ENCODE measurements at regions not wholly inside any gene's neighbourhood (a gene's known extent, or its start where the extent isn't known, plus 50 kb on each side); places are given as distances from the start of the nearest gene placed in this dataset.

GRCh38 chr10:3312403-3312940, 139.9 kb upstream of the PITRM1 start:
- DNase-seq: no peak
- intact Hi-C loops (cut with DNase I): no loop called here
- Histone ChIP-seq H3K4me3 (no peak overlapping the region), H3K9ac (ENCODE audit: low read depth in 2 of 2, low read length in 2 of 2) (no peak overlapping the region), H3K9me3 (no peaks in the 10 kb centered on the region), H3K4me1 (no peaks in the 10 kb centered on the region), H3K27ac (no peak overlapping the region), H3K36me3 (no peaks in the 10 kb centered on the region), H3K27me3 (no peaks in the 10 kb centered on the region)
- TF ChIP-seq CTCF (IDR thresholded peaks at IDR 0.05): no peak

DNA sequence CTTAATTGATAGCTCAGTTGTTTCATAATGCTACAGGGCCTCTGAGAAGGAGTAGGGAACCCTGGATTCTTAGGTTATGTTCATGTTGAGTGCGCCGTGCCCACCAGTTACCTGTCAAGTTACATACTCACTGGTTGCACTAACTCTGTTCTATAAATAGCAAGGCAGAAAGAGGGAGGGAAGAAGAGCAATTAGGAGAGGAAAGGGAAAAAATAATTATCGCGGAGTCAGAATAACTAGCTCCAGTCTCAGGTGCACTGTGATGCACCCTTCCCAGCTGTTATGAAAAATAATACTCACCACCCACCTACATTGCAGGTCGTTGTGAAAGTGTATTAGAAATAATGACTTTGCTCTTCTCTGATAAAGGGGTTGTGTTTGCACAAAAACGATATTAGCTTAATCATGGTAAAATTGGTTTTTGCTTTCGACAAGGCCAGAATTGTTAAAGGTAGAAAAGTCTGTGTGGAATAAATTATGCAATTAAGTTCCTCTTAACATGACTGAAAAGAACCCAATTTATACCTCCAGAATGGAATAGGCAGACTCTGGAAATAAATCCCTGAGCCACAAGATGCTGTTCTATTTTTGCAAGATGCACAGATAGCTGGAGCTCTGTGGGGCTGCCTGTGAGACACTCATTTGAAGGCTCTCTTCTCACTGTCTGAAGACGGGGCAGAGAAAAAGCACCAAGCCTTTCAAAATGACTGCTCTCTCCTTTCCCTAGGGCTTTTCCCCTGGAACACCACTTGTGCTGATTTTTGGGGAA, 137.6 kb upstream of the PITRM1 start:
- DNase-seq: no peak
- Histone ChIP-seq H3K27ac (no peak overlapping the region), H3K4me1 (no peaks in the 10 kb centered on the region), H3K27me3 (no peaks in the 10 kb centered on the region), H3K9ac (ENCODE audit: low read depth in 2 of 2, low read length in 2 of 2) (no peak overlapping the region), H3K4me3 (no peak overlapping the region), H3K36me3 (no peaks in the 10 kb centered on the region), H3K9me3 (no peaks in the 10 kb centered on the region)
- intact Hi-C loops (cut with DNase I): no loop called here
- no peak for TF ChIP-seq CTCF (IDR thresholded peaks at IDR 0.05)

- TF ChIP-seq CTCF (IDR thresholded peaks at IDR 0.05): no peak
- Histone ChIP-seq H3K4me3 (no peak overlapping the region), H3K9ac (ENCODE audit: low read depth in 2 of 2, low read length in 2 of 2) (no peak overlapping the region), H3K4me1 (no peaks in the 10 kb centered on the region), H3K27ac (no peak overlapping the region), H3K9me3 (no peaks in the 10 kb centered on the region), H3K36me3 (no peaks in the 10 kb centered on the region), H3K27me3 (no peaks in the 10 kb centered on the region)
- DNase-seq: no peak
- intact Hi-C loops (cut with DNase I): no loop called here
These were observed 133.5 kb upstream of the PITRM1 start for GRCh38 chr10:3306050-3306449.

GRCh38 chr10:3295582-3296151, 123.1 kb upstream of the PITRM1 start:
- intact Hi-C loops (cut with DNase I): no loop called here
- H3K9me3 ChIP-seq: no peaks in the 10 kb centered on the region
- no peak overlapping the region for H3K27ac ChIP-seq
- H3K9ac ChIP-seq (ENCODE audit: low read depth in 2 of 2, low read length in 2 of 2): no peak overlapping the region
- TF ChIP-seq CTCF (IDR thresholded peaks at IDR 0.05): no peak
- no peaks in the 10 kb centered on the region for H3K27me3 ChIP-seq
- no peaks in the 10 kb centered on the region for H3K4me1 ChIP-seq
- no peak overlapping the region for H3K4me3 ChIP-seq
- no peak for DNase-seq
- H3K36me3 ChIP-seq: no peaks in the 10 kb centered on the region

DNA sequence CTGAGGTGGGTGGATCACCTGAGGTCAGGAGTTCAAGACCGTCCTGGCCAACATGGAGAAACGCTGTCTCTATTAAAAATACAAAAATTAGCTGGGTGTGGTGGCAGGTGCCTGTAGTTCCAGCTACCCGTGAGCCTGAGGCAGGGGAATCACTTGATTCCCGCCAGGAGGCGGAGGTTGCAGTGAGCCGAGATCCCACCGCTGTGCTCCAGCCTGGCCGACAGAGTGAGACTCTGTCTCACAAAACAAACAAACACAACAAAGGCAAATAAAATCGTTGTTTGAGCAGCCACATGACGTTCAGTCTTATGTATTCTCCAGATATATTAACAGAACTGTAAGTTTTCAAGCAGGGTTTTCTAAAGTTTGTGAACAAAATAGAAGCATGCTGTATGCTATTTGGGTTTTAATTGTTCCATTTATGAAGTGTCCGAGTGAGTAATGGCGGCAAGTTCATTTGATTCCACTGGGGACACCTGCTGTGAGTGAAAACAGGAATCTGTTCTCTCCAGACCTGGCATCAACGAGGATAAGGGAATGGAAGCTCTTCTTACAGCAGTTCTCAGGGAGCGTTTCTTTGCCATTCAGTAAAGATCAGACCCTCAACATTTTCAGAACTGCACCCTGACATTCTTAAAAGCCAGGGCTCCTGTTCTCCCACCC, 122.5 kb upstream of the PITRM1 start:
- no peak for TF ChIP-seq CTCF (IDR thresholded peaks at IDR 0.05)
- intact Hi-C loops (cut with DNase I): no loop called here
- H3K4me1 ChIP-seq: no peaks in the 10 kb centered on the region
- no peak overlapping the region for H3K27ac ChIP-seq
- no peak for DNase-seq
- H3K27me3 ChIP-seq: no peaks in the 10 kb centered on the region
- no peaks in the 10 kb centered on the region for H3K36me3 ChIP-seq
- no peak overlapping the region for H3K4me3 ChIP-seq
- H3K9ac ChIP-seq (ENCODE audit: low read depth in 2 of 2, low read length in 2 of 2): no peak overlapping the region
- H3K9me3 ChIP-seq: no peaks in the 10 kb centered on the region
